ENCODE measurements at regions not wholly inside any gene's neighbourhood (a gene's known extent, or its start where the extent isn't known, plus 50 kb on each side); places are given as distances from the start of the nearest gene placed in this dataset.

DNA sequence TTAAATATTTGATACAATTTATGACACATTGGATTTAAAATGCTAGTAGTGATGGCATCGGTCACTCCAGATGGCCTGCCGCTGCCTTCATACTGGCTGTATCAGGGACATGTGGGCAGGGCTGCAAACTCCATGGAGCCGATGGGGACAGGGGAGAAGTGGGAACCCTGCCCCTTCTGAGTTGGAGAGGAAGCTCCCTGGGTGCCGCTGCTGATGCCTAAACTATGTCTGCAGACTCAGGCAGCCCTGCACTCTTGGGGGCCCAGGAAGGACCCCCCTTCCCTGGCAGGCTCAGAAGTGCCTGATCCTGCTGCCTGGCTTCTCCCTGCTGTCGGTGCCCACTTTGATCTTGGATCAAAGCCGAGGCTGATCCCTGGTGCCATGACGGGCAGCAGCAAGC lies 1522.1 kb downstream of the OTOL1 start:
- TF ChIP-seq, protein P1, sequence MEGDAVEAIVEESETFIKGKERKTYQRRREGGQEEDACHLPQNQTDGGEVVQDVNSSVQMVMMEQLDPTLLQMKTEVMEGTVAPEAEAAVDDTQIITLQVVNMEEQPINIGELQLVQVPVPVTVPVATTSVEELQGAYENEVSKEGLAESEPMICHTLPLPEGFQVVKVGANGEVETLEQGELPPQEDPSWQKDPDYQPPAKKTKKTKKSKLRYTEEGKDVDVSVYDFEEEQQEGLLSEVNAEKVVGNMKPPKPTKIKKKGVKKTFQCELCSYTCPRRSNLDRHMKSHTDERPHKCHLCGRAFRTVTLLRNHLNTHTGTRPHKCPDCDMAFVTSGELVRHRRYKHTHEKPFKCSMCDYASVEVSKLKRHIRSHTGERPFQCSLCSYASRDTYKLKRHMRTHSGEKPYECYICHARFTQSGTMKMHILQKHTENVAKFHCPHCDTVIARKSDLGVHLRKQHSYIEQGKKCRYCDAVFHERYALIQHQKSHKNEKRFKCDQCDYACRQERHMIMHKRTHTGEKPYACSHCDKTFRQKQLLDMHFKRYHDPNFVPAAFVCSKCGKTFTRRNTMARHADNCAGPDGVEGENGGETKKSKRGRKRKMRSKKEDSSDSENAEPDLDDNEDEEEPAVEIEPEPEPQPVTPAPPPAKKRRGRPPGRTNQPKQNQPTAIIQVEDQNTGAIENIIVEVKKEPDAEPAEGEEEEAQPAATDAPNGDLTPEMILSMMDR (IDR thresholded peaks at IDR 0.05), result no peak
- TF ChIP-seq POLR2A (IDR thresholded peaks at IDR 0.05) (no peak), POLR2AphosphoS5 (IDR thresholded peaks at IDR 0.05; ENCODE audit: insufficient read depth in 1 of 2, low read depth in 1 of 2) (no peak)
